ENCODE measurements at regions not wholly inside any gene's neighbourhood (a gene's known extent, or its start where the extent isn't known, plus 50 kb on each side); places are given as distances from the start of the nearest gene placed in this dataset.

- TF ChIP-seq CTCF (IDR thresholded peaks at IDR 0.05) (no peak), ZFX (IDR thresholded peaks at IDR 0.05; ENCODE audit: borderline replicate concordance) (no peak)
These were observed 103.7 kb upstream of the USP29 start for GRCh38 chr19:57016076-57016475.

Data from 22Rv1 (cell line).